ENCODE measurements at regions not wholly inside any gene's neighbourhood (a gene's known extent, or its start where the extent isn't known, plus 50 kb on each side); places are given as distances from the start of the nearest gene placed in this dataset.
A peak's percentile ranks its signal among the peaks of the same experiment; 100 is the strongest.

GRCh38 chr16:85398688-85399582 is 214.2 kb upstream of the GSE1 start:
- Histone ChIP-seq H3K27ac (no peak overlapping the region), H3K4me1 (peaks cover 15% of the 10 kb centered on the region), H3K36me3 (replicated peaks in 1 of 2; ENCODE audit: insufficient read depth in 1 of 2, low read depth in 2 of 2) (no peaks in the 10 kb centered on the region), H3K9me3 (no peaks in the 10 kb centered on the region), H3K27me3 (no peaks in the 10 kb centered on the region), H3K4me3 (no peak overlapping the region)
- ATAC-seq, result no peak
- intact Hi-C loops (cut with DNase I), result no loop called here
- peak in 1 of 4 donors; percentile 5 for DNase-seq
- 76 to 80% methylated on average over 14 to 20 of the region's 22 CpGs for WGBS, 2 donors
- no peak for TF ChIP-seq POLR2A (IDR thresholded peaks at IDR 0.05)
- no peak for TF ChIP-seq CTCF (IDR thresholded peaks at IDR 0.05)

GRCh38 chr16:85399583-85400284 is 213.4 kb upstream of the GSE1 start:
- intact Hi-C loops (cut with DNase I), result no loop called here
- H3K4me1 ChIP-seq, result peaks cover 13% of the 10 kb centered on the region
- DNase-seq, result peak in 3 of 4 donors; percentile 11 to 38 (median 34)
- H3K36me3 ChIP-seq (replicated peaks in 1 of 2; ENCODE audit: insufficient read depth in 1 of 2, low read depth in 2 of 2), result no peaks in the 10 kb centered on the region
- H3K27ac ChIP-seq, result no peak overlapping the region
- TF ChIP-seq CTCF (IDR thresholded peaks at IDR 0.05) (no peak), POLR2A (IDR thresholded peaks at IDR 0.05) (no peak)
- H3K4me3 ChIP-seq, result no peak overlapping the region
- ATAC-seq, result peak; percentile 30
- WGBS, 2 donors, result 66 to 70% methylated on average over 14 to 23 of the region's 23 CpGs
- H3K27me3 ChIP-seq, result no peaks in the 10 kb centered on the region
- H3K9me3 ChIP-seq, result no peaks in the 10 kb centered on the region

- no peak for TF ChIP-seq CTCF (IDR thresholded peaks at IDR 0.05)
- TF ChIP-seq POLR2A (IDR thresholded peaks at IDR 0.05), result no peak
- H3K36me3 ChIP-seq (replicated peaks in 1 of 2; ENCODE audit: insufficient read depth in 1 of 2, low read depth in 2 of 2), result no peaks in the 10 kb centered on the region
- no peaks in the 10 kb centered on the region for H3K9me3 ChIP-seq
- intact Hi-C loops (cut with DNase I), result no loop called here
- ATAC-seq, result no peak
- peaks cover 6% of the 10 kb centered on the region for H3K4me1 ChIP-seq
- H3K27ac ChIP-seq, result no peak overlapping the region
- 92 to 93% methylated on average over 24 to 25 of the region's 25 CpGs for WGBS, 2 donors
- no peak overlapping the region for H3K4me3 ChIP-seq
- peak in 1 of 4 donors; percentile 5 for DNase-seq
- no peaks in the 10 kb centered on the region for H3K27me3 ChIP-seq
Observed at GRCh38 chr16:85400305-85401205, 212.6 kb upstream of the GSE1 start.

- no peak for ATAC-seq
- Histone ChIP-seq H3K27ac (no peak overlapping the region), H3K36me3 (replicated peaks in 1 of 2; ENCODE audit: insufficient read depth in 1 of 2, low read depth in 2 of 2) (no peaks in the 10 kb centered on the region), H3K4me3 (no peak overlapping the region), H3K4me1 (no peaks in the 10 kb centered on the region), H3K9me3 (no peaks in the 10 kb centered on the region), H3K27me3 (no peaks in the 10 kb centered on the region)
- 87 to 90% methylated on average over 12 to 16 of the region's 16 CpGs for WGBS, 2 donors
- intact Hi-C loops (cut with DNase I), result no loop called here
- TF ChIP-seq POLR2A (IDR thresholded peaks at IDR 0.05), result no peak
- peak in 2 of 4 donors; percentile 1 to 9 for DNase-seq
Observed at GRCh38 chr16:85401370-85401916, 211.7 kb upstream of the GSE1 start.

Data from body of pancreas (tissue), 4 donors.